Right lobe of liver (tissue), 6 donors: ENCODE measurements at regions not wholly inside any gene's neighbourhood (a gene's known extent, or its start where the extent isn't known, plus 50 kb on each side); places are given as distances from the start of the nearest gene placed in this dataset.

ENCODE experiments used
- ATAC-seq, 4 donors: fragments of 200-7000 bp; cut with Tn5 transposase; one replicate each; pipeline ENCODE4 v1.9.1; 2020; ENCODE audit warnings: mild to moderate bottlenecking in 4 of 4, moderate library complexity in 4 of 4
- DNase-seq, 3 donors: peaks; one replicate each; pipeline ENCODE4 v3.0.0-alpha.2; 2020
- H3K27ac ChIP-seq, 3 donors: fragments of 200-600 bp; one replicate each; pipeline ENCODE4 v1.8.0; 2022
- H3K27me3 ChIP-seq, 2 donors: fragments of 200-600 bp; one replicate each; pipeline ENCODE4 v1.8.0; 2022
- H3K36me3 ChIP-seq, 4 donors: fragments of 200-600 bp; sonication (generic) in 1 of 4; one replicate each; pipeline versions ENCODE4 v1.5.1 to v1.8.0; 2017 to 2022; ENCODE audit warnings: control low read depth in 1 of 4
- H3K4me1 ChIP-seq, 4 donors: fragments of 200-600 bp; sonication (generic) in 1 of 4; one replicate each; pipeline versions ENCODE4 v1.5.1 to v1.8.0; 2017 to 2022; ENCODE audit warnings: control low read depth in 1 of 4
- H3K4me3 ChIP-seq, 3 donors: fragments of 200-600 bp; one replicate each; pipeline ENCODE4 v1.8.0; 2022
- H3K9me3 ChIP-seq, 4 donors: fragments of 200-600 bp; sonication (generic) in 1 of 4; one replicate each; pipeline versions ENCODE4 v1.5.1 to v1.8.0; 2017 to 2022; ENCODE audit warnings: control low read depth in 1 of 4
- POLR2A ChIP-seq: fragments of 450-650 bp; IDR thresholded peaks from one replicate; pipeline ENCODE4 v1.6.1; 2017; ENCODE audit warnings: antibody characterized with exemption, mild to moderate bottlenecking
- WGBS: methylation state at CpG from one replicate; pipeline ENCODE4 v1.1.6; 2018; ENCODE audit warnings: low coverage, low lambda C conversion rate; ENCODE audit not compliant: insufficient coverage; ENCODE audit errors: missing lambda C conversion rate; 5-methylcytosine and 5-hydroxymethylcytosine counted together
- intact Hi-C, 2 donors: fragments of 100-400 bp; cut with DNase I; formaldehyde crosslinking; loops; one replicate each; pipeline versions ENCODE4 v1.11.2 to v1.14.1; 2022
- TF ChIP-seq, protein P1 (sequence below), 4 donors: fragments of 200-600 bp in 3 of 4; fragments of 450-650 bp in 1 of 4; IDR thresholded peaks; one replicate each; pipeline versions ENCODE4 v1.5.1 to v1.8.0; 2016 to 2022; ENCODE audit warnings: antibody characterized with exemption in 4 of 4, mild to moderate bottlenecking in 2 of 4
- donor health status: DM: no; HTN: yes; CAD: no.
- donor health status: DM: no; HTN: no; CAD: no.
- donor health status: DM: no; HTN: no; CAD: no.
- donor health status: DM: no; HTN: yes; CAD: no.
- donor health status: DM: no; HTN: yes; CAD: no.

DNA sequence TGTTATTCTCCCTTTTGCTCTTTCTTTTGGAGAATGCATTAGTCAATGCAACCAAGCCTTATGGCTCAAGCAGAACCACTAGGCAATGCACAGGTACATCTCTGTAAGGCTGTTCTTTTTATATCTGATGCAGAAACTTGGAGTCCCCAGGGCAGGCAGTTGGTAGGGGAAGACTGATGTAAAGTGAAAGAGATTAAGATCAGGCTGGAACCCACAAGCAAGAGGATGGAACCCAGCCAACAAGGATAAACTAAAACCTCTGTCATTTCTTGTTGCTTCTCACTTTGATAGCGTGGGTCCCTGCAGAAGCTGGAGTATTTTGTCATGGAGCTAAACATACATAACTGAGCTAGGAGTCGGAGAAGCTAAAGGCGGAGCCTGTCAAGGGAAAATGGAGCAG, 142.9 kb downstream of the GPAM start:
- H3K4me1 ChIP-seq: no peaks in the 10 kb centered on the region
- H3K9me3 ChIP-seq: no peaks in the 10 kb centered on the region
- intact Hi-C loops: no loop called here
- DNase-seq: no peak
- no peak overlapping the region for H3K27ac ChIP-seq
- no peak overlapping the region for H3K4me3 ChIP-seq
- no peaks in the 10 kb centered on the region for H3K27me3 ChIP-seq
- no peak for ATAC-seq
- no peaks in the 10 kb centered on the region for H3K36me3 ChIP-seq
- TF ChIP-seq, protein P1, sequence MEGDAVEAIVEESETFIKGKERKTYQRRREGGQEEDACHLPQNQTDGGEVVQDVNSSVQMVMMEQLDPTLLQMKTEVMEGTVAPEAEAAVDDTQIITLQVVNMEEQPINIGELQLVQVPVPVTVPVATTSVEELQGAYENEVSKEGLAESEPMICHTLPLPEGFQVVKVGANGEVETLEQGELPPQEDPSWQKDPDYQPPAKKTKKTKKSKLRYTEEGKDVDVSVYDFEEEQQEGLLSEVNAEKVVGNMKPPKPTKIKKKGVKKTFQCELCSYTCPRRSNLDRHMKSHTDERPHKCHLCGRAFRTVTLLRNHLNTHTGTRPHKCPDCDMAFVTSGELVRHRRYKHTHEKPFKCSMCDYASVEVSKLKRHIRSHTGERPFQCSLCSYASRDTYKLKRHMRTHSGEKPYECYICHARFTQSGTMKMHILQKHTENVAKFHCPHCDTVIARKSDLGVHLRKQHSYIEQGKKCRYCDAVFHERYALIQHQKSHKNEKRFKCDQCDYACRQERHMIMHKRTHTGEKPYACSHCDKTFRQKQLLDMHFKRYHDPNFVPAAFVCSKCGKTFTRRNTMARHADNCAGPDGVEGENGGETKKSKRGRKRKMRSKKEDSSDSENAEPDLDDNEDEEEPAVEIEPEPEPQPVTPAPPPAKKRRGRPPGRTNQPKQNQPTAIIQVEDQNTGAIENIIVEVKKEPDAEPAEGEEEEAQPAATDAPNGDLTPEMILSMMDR (IDR thresholded peaks at IDR 0.05): no peak
- no peak for TF ChIP-seq POLR2A
- WGBS: 76% methylated on average over 3 of the region's 3 CpGs

DNA sequence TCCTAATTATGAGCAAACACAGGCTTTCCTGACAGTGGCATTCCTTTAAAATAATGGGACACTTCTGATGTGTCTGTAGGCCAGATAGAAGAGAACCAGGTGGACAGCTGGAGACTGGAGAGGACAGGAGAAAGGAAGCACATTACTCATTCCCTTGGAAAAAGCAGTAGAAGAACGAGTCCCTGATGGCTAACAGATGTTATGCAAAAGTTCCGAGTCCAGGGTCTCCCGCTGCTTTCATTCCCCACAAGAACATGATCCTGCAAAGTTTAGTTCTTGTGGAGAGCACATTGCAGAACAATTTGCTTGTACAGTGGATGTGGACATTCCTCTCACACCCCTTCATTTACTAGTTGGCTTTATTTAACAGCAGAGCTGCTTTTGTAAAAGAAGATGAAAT, 137.6 kb downstream of the GPAM start:
- intact Hi-C loops: no loop called here
- Histone ChIP-seq H3K4me1 (no peaks in the 10 kb centered on the region), H3K9me3 (no peaks in the 10 kb centered on the region), H3K36me3 (no peaks in the 10 kb centered on the region), H3K4me3 (no peak overlapping the region), H3K27ac (no peak overlapping the region), H3K27me3 (no peaks in the 10 kb centered on the region)
- DNase-seq: no peak
- ATAC-seq: no peak
- TF ChIP-seq, protein P1 (IDR thresholded peaks at IDR 0.05): no peak
- no peak for TF ChIP-seq POLR2A
- WGBS: 56% methylated on average over 2 of the region's 3 CpGs

DNA sequence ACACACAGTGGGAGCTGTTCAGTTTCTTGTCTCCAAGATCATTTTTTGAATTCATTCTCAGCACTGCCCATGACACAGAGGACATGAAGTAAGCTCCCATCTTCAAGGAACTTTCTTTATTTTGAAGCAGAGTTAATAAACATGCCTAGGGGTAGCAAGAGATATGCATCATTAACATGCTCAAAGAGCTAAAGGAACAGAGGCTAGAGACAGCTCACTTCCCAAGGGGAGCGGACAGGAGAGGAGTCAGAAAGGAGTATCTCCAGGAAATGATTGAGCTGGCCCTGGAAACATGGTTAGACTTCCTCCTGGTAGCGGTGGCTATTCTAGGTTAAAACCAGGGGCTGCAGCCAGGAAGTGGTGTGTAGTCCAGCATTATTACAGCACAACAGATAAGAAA, 135.9 kb downstream of the GPAM start:
- Histone ChIP-seq H3K36me3 (no peaks in the 10 kb centered on the region), H3K27me3 (no peaks in the 10 kb centered on the region), H3K27ac (no peak overlapping the region), H3K4me3 (no peak overlapping the region), H3K9me3 (no peaks in the 10 kb centered on the region), H3K4me1 (no peaks in the 10 kb centered on the region)
- WGBS: 42% methylated on average over 2 of the region's 2 CpGs
- ATAC-seq: no peak
- intact Hi-C loops: no loop called here
- TF ChIP-seq POLR2A: no peak
- TF ChIP-seq, protein P1 (IDR thresholded peaks at IDR 0.05): no peak
- no peak for DNase-seq

DNA sequence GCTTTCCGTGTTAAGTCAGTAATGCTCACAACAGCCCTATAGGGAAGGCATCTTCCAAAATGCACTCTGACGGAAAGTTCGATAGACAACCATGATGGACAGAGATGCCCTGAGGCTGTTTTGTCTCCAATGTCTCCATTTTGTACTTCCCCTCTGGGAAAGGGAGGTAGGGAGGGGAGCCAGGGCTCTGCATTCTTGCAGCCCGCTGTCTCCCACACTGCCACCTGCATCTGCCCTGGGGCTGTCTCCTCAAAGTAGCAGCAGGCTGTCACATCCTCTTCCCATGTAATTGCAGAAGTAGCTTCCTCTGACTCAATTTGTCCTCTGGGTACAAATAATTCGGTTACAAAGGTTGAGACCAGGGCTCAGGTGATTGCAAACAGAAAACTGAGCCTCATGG, 131.4 kb downstream of the GPAM start:
- intact Hi-C loops: no loop called here

More for the DNA sequence above, 131.4 kb downstream of the GPAM start:
- H3K9me3 ChIP-seq: no peaks in the 10 kb centered on the region
- no peaks in the 10 kb centered on the region for H3K27me3 ChIP-seq
- TF ChIP-seq POLR2A: no peak
- TF ChIP-seq, protein P1 (IDR thresholded peaks at IDR 0.05): no peak
- 75% methylated on average over 5 of the region's 5 CpGs for WGBS
- no peaks in the 10 kb centered on the region for H3K4me1 ChIP-seq
- no peaks in the 10 kb centered on the region for H3K36me3 ChIP-seq
- ATAC-seq (no peak), DNase-seq (no peak)
- no peak overlapping the region for H3K27ac ChIP-seq
- no peak overlapping the region for H3K4me3 ChIP-seq
